Activated CD4-positive, alpha-beta T cell treated with anti-CD3 and anti-CD28 coated beads, Interleukin-2, amount 10 ng/mL, durations not matched to agents 7 days and 5 days (primary cell): ENCODE measurements at regions not wholly inside any gene's neighbourhood (a gene's known extent, or its start where the extent isn't known, plus 50 kb on each side); places are given as distances from the start of the nearest gene placed in this dataset.

ENCODE experiments used
- CTCF ChIA-PET: fragments of 350-600 bp; sonication (Branson Sonifier 250); formaldehyde crosslinking; loops from one replicate; lab custom pipeline; 2021; ENCODE audit warnings: antibody characterized with exemption; lab: Charles Lee
- POLR2A ChIA-PET: fragments of 350-600 bp; sonication (Branson Sonifier 250); formaldehyde crosslinking; loops from one replicate; lab custom pipeline; 2021; ENCODE audit warnings: antibody characterized with exemption; lab: Charles Lee
- DNase-seq: peaks from one replicate; pipeline ENCODE4 v3.0.0-alpha.2; 2020
- H3K27ac Mint-ChIP-seq: one replicate; pipeline ENCODE4 v1.8.0; 2021; ENCODE audit warnings: mild to moderate bottlenecking, moderate library complexity, mixed read lengths
- H3K27me3 Mint-ChIP-seq: one replicate; pipeline ENCODE4 v1.8.0; 2021; ENCODE audit warnings: mixed read lengths
- H3K36me3 Mint-ChIP-seq: one replicate; pipeline ENCODE4 v1.8.0; 2021; ENCODE audit warnings: low read depth, mixed read lengths
- H3K4me1 Mint-ChIP-seq: one replicate; pipeline ENCODE4 v1.8.0; 2021; ENCODE audit warnings: mixed read lengths
- H3K4me3 Mint-ChIP-seq: one replicate; pipeline ENCODE4 v1.8.0; 2021; ENCODE audit warnings: mild to moderate bottlenecking, moderate library complexity, mixed read lengths
- H3K9me3 Mint-ChIP-seq: one replicate; pipeline ENCODE4 v1.8.0; 2021; ENCODE audit warnings: mixed read lengths

GRCh38 chrX:36787752-36788151 lies 220.4 kb upstream of the FAM47C start:
- H3K27ac Mint-ChIP-seq: no peak overlapping the region

GRCh38 chrX:36803151-36803550 lies 205.0 kb upstream of the FAM47C start:
- no peak overlapping the region for H3K27ac Mint-ChIP-seq
- no peaks in the 10 kb centered on the region for H3K36me3 Mint-ChIP-seq
- ChIA-PET POLR2A (no interaction called here), CTCF (no interaction called here)
- H3K4me1 Mint-ChIP-seq: no peaks in the 10 kb centered on the region
- H3K27me3 Mint-ChIP-seq: no peaks in the 10 kb centered on the region
- DNase-seq: no peak
- no peaks in the 10 kb centered on the region for H3K9me3 Mint-ChIP-seq
- no peak overlapping the region for H3K4me3 Mint-ChIP-seq

More at GRCh38 chrX:36787752-36788151, 220.4 kb upstream of the FAM47C start:
- H3K27me3 Mint-ChIP-seq: no peaks in the 10 kb centered on the region
- DNase-seq: no peak
- CTCF ChIA-PET: no interaction called here
- H3K36me3 Mint-ChIP-seq: no peaks in the 10 kb centered on the region
- no peak overlapping the region for H3K4me3 Mint-ChIP-seq
- H3K4me1 Mint-ChIP-seq: no peaks in the 10 kb centered on the region
- POLR2A ChIA-PET: no interaction called here
- H3K9me3 Mint-ChIP-seq: no peaks in the 10 kb centered on the region

GRCh38 chrX:36804066-36804465 lies 204.1 kb upstream of the FAM47C start:
- POLR2A ChIA-PET: no interaction called here
- CTCF ChIA-PET: no interaction called here
- no peak for DNase-seq
- H3K4me1 Mint-ChIP-seq: no peaks in the 10 kb centered on the region
- no peaks in the 10 kb centered on the region for H3K27me3 Mint-ChIP-seq
- no peaks in the 10 kb centered on the region for H3K36me3 Mint-ChIP-seq
- H3K9me3 Mint-ChIP-seq: no peaks in the 10 kb centered on the region
- H3K4me3 Mint-ChIP-seq: no peak overlapping the region
- H3K27ac Mint-ChIP-seq: no peak overlapping the region

- Mint-ChIP-seq H3K27me3 (no peaks in the 10 kb centered on the region), H3K4me1 (no peaks in the 10 kb centered on the region), H3K27ac (no peak overlapping the region), H3K36me3 (no peaks in the 10 kb centered on the region), H3K4me3 (no peak overlapping the region), H3K9me3 (no peaks in the 10 kb centered on the region)
- POLR2A ChIA-PET: no interaction called here
- CTCF ChIA-PET: no interaction called here
- no peak for DNase-seq
Observed at GRCh38 chrX:36844857-36845256, 163.3 kb upstream of the FAM47C start.

- ChIA-PET CTCF (no interaction called here), POLR2A (no interaction called here)
- no peak for DNase-seq
- H3K9me3 Mint-ChIP-seq: no peaks in the 10 kb centered on the region
- no peak overlapping the region for H3K27ac Mint-ChIP-seq
- H3K4me3 Mint-ChIP-seq: no peak overlapping the region
- H3K27me3 Mint-ChIP-seq: no peaks in the 10 kb centered on the region
- H3K4me1 Mint-ChIP-seq: no peaks in the 10 kb centered on the region
- H3K36me3 Mint-ChIP-seq: no peaks in the 10 kb centered on the region
Observed at GRCh38 chrX:36847496-36847895, 160.7 kb upstream of the FAM47C start.

- no peaks in the 10 kb centered on the region for H3K36me3 Mint-ChIP-seq
- POLR2A ChIA-PET: no interaction called here
- no peak overlapping the region for H3K4me3 Mint-ChIP-seq
- no peak for DNase-seq
- no peaks in the 10 kb centered on the region for H3K27me3 Mint-ChIP-seq
- H3K27ac Mint-ChIP-seq: no peak overlapping the region
- no peaks in the 10 kb centered on the region for H3K4me1 Mint-ChIP-seq
- H3K9me3 Mint-ChIP-seq: no peaks in the 10 kb centered on the region
- CTCF ChIA-PET: no interaction called here
Observed at GRCh38 chrX:36849407-36849806, 158.8 kb upstream of the FAM47C start.

- H3K36me3 Mint-ChIP-seq: no peaks in the 10 kb centered on the region
- POLR2A ChIA-PET: no interaction called here
Observed at GRCh38 chrX:36856849-36857248, 151.3 kb upstream of the FAM47C start.

GRCh38 chrX:36859231-36859630 lies 148.9 kb upstream of the FAM47C start:
- Mint-ChIP-seq H3K4me1 (no peaks in the 10 kb centered on the region), H3K9me3 (no peaks in the 10 kb centered on the region), H3K27me3 (no peaks in the 10 kb centered on the region), H3K4me3 (no peak overlapping the region), H3K36me3 (no peaks in the 10 kb centered on the region), H3K27ac (no peak overlapping the region)
- ChIA-PET CTCF (no interaction called here), POLR2A (no interaction called here)
- no peak for DNase-seq

More at GRCh38 chrX:36856849-36857248, 151.3 kb upstream of the FAM47C start:
- Mint-ChIP-seq H3K27me3 (no peaks in the 10 kb centered on the region), H3K9me3 (no peaks in the 10 kb centered on the region), H3K27ac (no peak overlapping the region), H3K4me3 (no peak overlapping the region), H3K4me1 (no peaks in the 10 kb centered on the region)
- DNase-seq: no peak
- CTCF ChIA-PET: no interaction called here

- CTCF ChIA-PET: no interaction called here
- POLR2A ChIA-PET: no interaction called here
- H3K36me3 Mint-ChIP-seq: no peaks in the 10 kb centered on the region
- H3K27me3 Mint-ChIP-seq: no peaks in the 10 kb centered on the region
- H3K4me1 Mint-ChIP-seq: no peaks in the 10 kb centered on the region
- DNase-seq: no peak
- H3K27ac Mint-ChIP-seq: no peak overlapping the region
- no peak overlapping the region for H3K4me3 Mint-ChIP-seq
- no peaks in the 10 kb centered on the region for H3K9me3 Mint-ChIP-seq
Observed at GRCh38 chrX:36861601-36862000, 146.6 kb upstream of the FAM47C start.

- no peak for DNase-seq
- H3K27ac Mint-ChIP-seq: no peak overlapping the region
- no peaks in the 10 kb centered on the region for H3K36me3 Mint-ChIP-seq
- no peak overlapping the region for H3K4me3 Mint-ChIP-seq
- CTCF ChIA-PET: interaction anchor here (0.8 kb wide), 1 partner anchor 12 kb away, joined by 3 read pairs; no protein-coding TSS in a partner anchor
- H3K9me3 Mint-ChIP-seq: no peaks in the 10 kb centered on the region
- no peaks in the 10 kb centered on the region for H3K4me1 Mint-ChIP-seq
- no peaks in the 10 kb centered on the region for H3K27me3 Mint-ChIP-seq
- POLR2A ChIA-PET: no interaction called here
Observed at GRCh38 chrX:36867143-36867542, 141.0 kb upstream of the FAM47C start.

- no peaks in the 10 kb centered on the region for H3K27me3 Mint-ChIP-seq
- CTCF ChIA-PET: no interaction called here
Observed at GRCh38 chrX:36868592-36868991, 139.6 kb upstream of the FAM47C start.

GRCh38 chrX:36869457-36869856 lies 138.7 kb upstream of the FAM47C start:
- POLR2A ChIA-PET: no interaction called here
- H3K4me3 Mint-ChIP-seq: no peak overlapping the region

More at GRCh38 chrX:36868592-36868991, 139.6 kb upstream of the FAM47C start:
- Mint-ChIP-seq H3K4me1 (no peaks in the 10 kb centered on the region), H3K27ac (no peak overlapping the region), H3K9me3 (no peaks in the 10 kb centered on the region), H3K36me3 (no peaks in the 10 kb centered on the region), H3K4me3 (no peak overlapping the region)
- POLR2A ChIA-PET: no interaction called here
- no peak for DNase-seq

GRCh38 chrX:36897690-36898089 lies 110.5 kb upstream of the FAM47C start:
- ChIA-PET CTCF (no interaction called here), POLR2A (no interaction called here)
- no peaks in the 10 kb centered on the region for H3K9me3 Mint-ChIP-seq
- no peaks in the 10 kb centered on the region for H3K4me1 Mint-ChIP-seq
- H3K27ac Mint-ChIP-seq: no peak overlapping the region
- no peaks in the 10 kb centered on the region for H3K27me3 Mint-ChIP-seq
- no peaks in the 10 kb centered on the region for H3K36me3 Mint-ChIP-seq
- no peak for DNase-seq
- H3K4me3 Mint-ChIP-seq: no peak overlapping the region

More at GRCh38 chrX:36869457-36869856, 138.7 kb upstream of the FAM47C start:
- Mint-ChIP-seq H3K27ac (no peak overlapping the region), H3K27me3 (no peaks in the 10 kb centered on the region), H3K4me1 (no peaks in the 10 kb centered on the region), H3K36me3 (no peaks in the 10 kb centered on the region), H3K9me3 (no peaks in the 10 kb centered on the region)
- DNase-seq: no peak
- CTCF ChIA-PET: no interaction called here

- no peak overlapping the region for H3K27ac Mint-ChIP-seq
- CTCF ChIA-PET: no interaction called here
- no peaks in the 10 kb centered on the region for H3K36me3 Mint-ChIP-seq
- H3K4me3 Mint-ChIP-seq: no peak overlapping the region
- no peaks in the 10 kb centered on the region for H3K27me3 Mint-ChIP-seq
- H3K9me3 Mint-ChIP-seq: no peaks in the 10 kb centered on the region
- H3K4me1 Mint-ChIP-seq: no peaks in the 10 kb centered on the region
- no peak for DNase-seq
- POLR2A ChIA-PET: no interaction called here
Observed at GRCh38 chrX:36898301-36898700, 109.9 kb upstream of the FAM47C start.
